ENCODE measurements at regions not wholly inside any gene's neighbourhood (a gene's known extent, or its start where the extent isn't known, plus 50 kb on each side); places are given as distances from the start of the nearest gene placed in this dataset.

DNA sequence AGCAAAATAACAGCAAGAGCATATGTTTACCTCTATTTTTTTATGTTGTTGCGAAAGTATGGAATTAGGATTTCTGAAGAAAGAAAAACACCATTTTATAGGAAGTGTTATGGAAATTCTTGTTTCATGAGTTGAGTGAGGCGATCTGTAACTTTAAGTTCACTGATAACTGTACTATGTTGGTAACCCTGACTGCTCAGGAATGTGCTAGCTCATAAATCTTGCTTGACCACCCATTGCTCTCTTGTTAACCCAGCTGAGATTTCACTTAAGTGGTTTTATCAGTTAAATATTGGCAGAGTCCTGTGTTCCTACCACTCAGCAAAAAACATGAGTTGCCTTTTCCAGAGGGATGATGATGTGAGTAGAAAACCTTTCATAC lies 91.1 kb upstream of the STARD4 start:
- TF ChIP-seq, protein P1, sequence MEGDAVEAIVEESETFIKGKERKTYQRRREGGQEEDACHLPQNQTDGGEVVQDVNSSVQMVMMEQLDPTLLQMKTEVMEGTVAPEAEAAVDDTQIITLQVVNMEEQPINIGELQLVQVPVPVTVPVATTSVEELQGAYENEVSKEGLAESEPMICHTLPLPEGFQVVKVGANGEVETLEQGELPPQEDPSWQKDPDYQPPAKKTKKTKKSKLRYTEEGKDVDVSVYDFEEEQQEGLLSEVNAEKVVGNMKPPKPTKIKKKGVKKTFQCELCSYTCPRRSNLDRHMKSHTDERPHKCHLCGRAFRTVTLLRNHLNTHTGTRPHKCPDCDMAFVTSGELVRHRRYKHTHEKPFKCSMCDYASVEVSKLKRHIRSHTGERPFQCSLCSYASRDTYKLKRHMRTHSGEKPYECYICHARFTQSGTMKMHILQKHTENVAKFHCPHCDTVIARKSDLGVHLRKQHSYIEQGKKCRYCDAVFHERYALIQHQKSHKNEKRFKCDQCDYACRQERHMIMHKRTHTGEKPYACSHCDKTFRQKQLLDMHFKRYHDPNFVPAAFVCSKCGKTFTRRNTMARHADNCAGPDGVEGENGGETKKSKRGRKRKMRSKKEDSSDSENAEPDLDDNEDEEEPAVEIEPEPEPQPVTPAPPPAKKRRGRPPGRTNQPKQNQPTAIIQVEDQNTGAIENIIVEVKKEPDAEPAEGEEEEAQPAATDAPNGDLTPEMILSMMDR (IDR thresholded peaks at IDR 0.05; ENCODE audit: insufficient read depth, low read depth, low read length) = no peak
- no peak for TF ChIP-seq EZH2 (IDR thresholded peaks at IDR 0.05; ENCODE audit: insufficient read depth, low read length)
